Effector CD8-positive, alpha-beta T cell (primary cell): ENCODE measurements at regions not wholly inside any gene's neighbourhood (a gene's known extent, or its start where the extent isn't known, plus 50 kb on each side); places are given as distances from the start of the nearest gene placed in this dataset.
"Not testable (repeated sequence)": the region's sequence is repeated elsewhere in the genome, so short reads cannot be mapped to it uniquely, and the experiment has no call there.

Experiments used
- DNase-seq: peaks from one replicate; lab custom pipeline; 2025; lab: John Stamatoyannopoulos, UW

DNA sequence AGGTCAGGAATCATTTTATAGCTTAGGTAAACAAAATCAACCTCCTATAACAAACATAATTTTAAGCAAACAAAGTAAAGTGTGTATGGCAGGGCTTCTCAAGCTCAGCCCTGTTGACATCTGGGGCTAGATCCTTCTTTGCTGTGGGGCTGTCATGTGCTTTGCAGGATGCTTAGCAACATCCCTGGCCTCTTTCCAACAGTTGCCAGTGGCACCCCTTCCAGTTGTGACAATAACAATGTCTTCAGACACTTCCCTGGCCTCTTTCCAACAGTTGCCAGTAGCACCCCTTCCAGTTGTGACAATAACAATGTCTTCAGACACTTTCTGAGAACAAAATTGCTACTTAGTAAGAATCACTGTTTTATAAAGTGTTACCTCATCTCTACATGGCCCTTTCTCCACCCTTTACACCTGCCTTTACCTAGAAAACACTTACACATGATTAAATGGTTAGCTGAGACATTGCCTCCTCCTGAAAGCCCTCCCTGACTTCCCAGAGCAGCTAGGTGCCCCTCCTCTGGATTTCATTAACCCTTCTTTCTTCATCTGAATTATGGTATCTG lies 194.0 kb upstream of the LMCD1 start:
- DNase-seq = no peak

- no peak for DNase-seq
These were observed 190.3 kb upstream of the LMCD1 start for GRCh38 chr3:8311321-8311720.

DNA sequence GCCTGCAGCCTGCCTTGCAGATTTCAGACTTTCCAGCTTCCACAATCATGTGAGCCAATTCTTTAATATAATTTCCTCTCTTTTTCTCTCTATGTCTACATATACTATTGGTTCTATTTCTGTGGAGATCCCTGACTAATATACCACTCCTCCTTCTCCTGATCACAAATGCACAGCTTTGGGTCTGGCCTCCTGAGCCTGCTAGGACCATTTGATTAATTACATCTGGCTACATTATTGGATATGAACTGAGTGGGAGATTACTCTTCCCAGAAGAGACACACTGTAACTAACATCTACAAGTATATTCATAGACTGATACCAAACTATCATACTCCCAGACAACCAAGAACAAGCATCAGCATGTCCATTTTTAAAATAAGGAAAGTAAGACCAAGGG lies 188.9 kb upstream of the LMCD1 start:
- no peak for DNase-seq

DNA sequence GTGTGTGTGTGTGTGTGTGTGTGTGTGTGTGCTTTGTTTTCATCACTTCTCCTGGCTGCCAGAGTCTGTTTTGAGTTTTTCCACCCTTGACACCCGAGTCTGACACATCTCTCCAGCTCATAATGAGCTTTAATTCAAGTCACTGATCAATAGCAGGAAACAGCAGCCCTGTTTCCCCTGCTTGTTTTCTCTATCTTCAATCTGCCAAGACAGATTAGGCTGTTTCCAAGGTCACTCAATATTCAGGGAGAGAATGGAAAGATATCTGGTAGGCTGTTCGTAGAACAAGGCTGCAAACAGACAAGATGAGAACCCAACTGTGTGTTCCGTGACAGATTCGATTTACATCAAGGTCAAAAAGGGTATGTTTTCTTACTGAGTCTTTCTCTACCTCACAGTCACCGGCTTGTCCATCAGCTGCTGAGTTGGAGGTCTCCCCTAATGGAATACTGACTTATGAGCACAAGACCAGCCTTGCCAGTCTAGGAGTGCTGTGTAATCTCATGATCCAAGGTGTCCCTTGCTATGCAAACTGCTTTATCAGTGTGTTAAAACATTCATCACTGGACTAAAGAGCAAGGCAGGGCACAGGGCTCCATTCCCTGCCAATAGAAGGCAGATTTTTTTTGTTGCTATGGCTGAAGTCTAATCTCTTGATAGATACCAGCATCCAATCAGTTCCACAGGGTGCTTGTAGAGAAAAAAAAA lies 187.9 kb upstream of the LMCD1 start:
- DNase-seq = no peak

DNA sequence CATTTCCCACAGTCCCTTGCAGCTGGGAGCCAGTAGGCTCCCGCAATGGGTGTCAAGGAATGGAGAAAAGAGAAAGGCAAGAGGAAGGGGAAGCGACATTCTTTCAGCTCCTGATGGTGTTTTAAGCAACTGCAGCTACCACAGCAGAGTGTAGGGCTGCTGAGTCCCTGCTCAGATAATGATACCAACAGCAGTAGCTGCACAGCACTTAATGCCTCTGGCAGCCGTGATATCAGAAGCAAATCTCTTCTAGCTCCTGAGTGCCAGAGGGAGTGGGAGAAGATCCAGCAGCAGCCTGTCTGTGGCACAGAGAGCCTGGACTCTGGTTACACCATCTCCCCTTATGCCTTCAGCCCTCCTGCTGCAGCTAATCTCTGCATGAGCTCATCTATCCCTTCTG lies 186.1 kb upstream of the LMCD1 start:
- DNase-seq = not testable (repeated sequence)

GRCh38 chr3:8317661-8318649 lies 183.7 kb upstream of the LMCD1 start:
- DNase-seq = no peak

DNA sequence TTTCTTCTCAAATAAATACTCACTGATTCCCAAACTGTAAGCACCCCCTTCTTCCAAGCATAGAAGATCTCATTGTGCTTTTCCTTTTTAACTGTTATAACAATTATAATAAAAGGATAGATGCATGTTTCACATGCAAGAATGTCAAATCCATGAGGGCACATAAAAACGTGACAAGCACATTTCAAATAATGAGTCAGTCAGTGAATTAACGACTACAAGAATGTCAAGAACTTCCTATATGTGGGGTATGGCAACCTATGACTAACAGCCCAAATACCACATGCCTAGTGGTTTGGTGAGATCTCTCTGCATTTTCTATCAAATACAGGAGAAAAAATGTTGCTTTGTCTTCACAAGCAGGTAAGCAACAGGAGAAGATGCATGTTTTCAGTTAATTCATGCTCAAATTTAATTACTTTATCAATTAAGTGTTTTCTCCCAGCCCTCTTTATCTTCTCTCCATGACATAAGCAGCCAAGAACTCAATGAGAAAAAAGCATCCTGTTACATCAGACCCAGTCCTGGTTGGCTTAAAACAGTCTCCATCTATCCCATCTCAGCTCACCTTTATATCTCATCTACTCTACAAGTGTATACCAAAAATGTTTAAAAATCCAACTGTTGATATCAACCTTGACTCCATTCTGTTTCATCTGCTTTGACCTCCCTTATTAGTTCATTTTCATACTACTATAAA lies 181.5 kb upstream of the LMCD1 start:
- DNase-seq = no peak

- no peak for DNase-seq
These were observed 180.7 kb upstream of the LMCD1 start for GRCh38 chr3:8320711-8321458.

DNA sequence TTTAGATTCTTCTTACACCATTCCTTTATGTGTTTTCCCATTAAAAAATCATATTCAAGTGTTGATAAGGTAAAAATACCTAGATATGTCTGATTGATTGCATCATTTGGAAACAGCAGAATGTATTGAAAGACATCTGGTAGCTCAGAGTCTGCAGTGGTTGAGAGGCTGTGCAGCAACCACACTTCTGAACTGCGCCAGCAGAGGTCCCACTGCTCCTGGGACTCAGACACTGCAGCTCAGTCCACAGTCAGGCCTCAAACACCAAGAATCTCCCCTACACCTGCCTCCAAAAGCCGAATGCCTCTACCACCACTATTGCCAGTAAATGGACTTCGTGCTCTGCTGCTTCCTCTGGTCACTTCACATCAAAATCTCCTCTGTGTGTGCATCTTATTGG lies 176.9 kb upstream of the LMCD1 start:
- DNase-seq = peak; percentile 2

DNA sequence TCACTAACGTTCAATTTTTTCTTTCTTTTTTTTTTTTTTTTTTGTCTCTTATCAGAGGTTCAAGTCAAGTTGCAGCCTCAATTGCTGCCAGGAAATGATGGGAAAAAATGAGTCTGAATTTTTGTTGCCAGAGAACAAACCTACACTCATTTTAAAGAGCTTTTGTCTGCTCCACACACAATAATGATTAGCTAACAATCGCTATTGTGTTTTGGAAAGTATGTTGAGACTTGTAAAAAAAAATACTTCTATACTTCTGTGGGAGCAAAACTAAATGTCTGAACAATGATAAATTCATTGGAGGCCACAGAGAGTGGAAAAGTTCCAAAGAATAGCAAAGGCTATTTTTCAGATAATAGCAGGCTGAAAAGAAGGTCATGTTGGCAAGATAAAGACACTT lies 176.3 kb upstream of the LMCD1 start:
- no peak for DNase-seq

DNA sequence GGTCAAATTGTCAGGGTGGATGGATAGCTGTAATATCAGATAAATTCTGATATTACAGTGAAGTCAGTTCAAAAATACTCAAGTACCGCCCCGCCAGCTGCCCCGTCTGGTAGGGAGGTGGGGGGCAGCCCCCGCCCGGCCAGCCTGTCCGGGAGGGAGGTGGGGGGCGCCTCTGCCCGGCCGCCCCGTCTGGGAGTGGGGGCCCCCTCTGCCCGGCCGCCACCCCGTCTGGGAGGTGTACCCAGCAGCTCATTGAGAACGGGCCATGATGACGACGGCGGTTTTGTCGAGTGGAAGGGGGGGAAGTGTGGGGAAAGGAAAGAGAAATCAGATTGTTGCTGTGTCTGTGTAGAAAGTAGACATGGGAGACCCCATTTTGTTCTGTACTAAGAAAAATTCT lies 175.8 kb upstream of the LMCD1 start:
- not testable (repeated sequence) for DNase-seq

GRCh38 chr3:8327739-8328138 lies 173.9 kb upstream of the LMCD1 start:
- DNase-seq = no peak

GRCh38 chr3:8328967-8329366 lies 172.7 kb upstream of the LMCD1 start:
- DNase-seq = no peak

DNA sequence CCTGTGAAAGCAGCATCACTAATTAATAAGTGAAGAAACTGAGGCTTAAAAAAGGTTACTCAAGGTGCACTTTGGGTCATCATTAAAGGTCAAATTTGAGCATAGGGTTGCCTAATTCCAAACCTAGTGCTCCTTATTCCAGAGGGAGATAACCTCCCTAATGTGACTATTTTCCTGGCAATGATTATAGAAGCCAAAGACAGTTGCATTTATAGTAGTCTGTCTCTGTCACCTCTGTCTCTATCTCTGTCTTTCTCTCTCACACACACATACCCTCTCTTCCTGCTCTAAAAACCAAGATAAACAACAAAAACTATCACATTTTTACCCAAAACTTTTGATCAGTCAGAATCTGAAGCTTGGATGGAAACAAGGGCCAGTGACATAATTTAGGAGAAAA lies 172.0 kb upstream of the LMCD1 start:
- no peak for DNase-seq

DNA sequence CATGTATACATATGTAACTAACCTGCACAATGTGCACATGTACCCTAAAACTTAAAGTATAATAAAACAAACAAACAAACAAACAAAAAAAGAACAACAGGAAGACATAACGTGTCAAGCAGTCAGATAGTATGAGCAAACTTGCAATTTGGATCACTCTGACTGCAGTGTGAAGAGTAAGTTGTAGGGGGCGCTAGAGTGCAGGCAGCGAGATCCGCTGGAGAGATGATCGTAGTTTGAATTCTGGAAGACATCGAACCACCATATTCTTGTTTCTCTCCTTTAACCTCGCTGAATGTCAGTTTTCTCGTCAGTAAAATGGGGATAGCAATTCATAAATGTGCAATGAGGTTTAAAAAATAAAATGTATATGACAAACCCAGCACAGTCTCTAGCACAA lies 165.2 kb upstream of the LMCD1 start:
- no peak for DNase-seq

- DNase-seq = no peak
These were observed 163.2 kb upstream of the LMCD1 start for GRCh38 chr3:8338424-8338823.

GRCh38 chr3:8341821-8342247 lies 159.8 kb upstream of the LMCD1 start:
- DNase-seq = no peak

GRCh38 chr3:8343058-8343457 lies 158.6 kb upstream of the LMCD1 start:
- no peak for DNase-seq

GRCh38 chr3:8345398-8345797 lies 156.2 kb upstream of the LMCD1 start:
- DNase-seq = no peak

- no peak for DNase-seq
These were observed 153.5 kb upstream of the LMCD1 start for GRCh38 chr3:8348076-8348475.

- no peak for DNase-seq
These were observed 149.1 kb upstream of the LMCD1 start for GRCh38 chr3:8352475-8352874.
